ENCODE measurements at regions not wholly inside any gene's neighbourhood (a gene's known extent, or its start where the extent isn't known, plus 50 kb on each side); places are given as distances from the start of the nearest gene placed in this dataset.

GRCh38 chr13:37209621-37210580, 104.4 kb upstream of the CSNK1A1L start:
- TF ChIP-seq POLR2A (IDR thresholded peaks at IDR 0.05; ENCODE audit: low read length), result no peak
- no peak for TF ChIP-seq GATA1 (IDR thresholded peaks at IDR 0.05; ENCODE audit: low read depth, low read length)
